GM18499 (cell line): ENCODE measurements at regions not wholly inside any gene's neighbourhood (a gene's known extent, or its start where the extent isn't known, plus 50 kb on each side); places are given as distances from the start of the nearest gene placed in this dataset.

Experiments
- ATAC-seq: cut with Tn5 transposase; IDR thresholded peaks from one replicate; pipeline ENCODE4 v1.9.1; 2021; ENCODE audit warnings: moderate number of reproducible peaks; ENCODE audit not compliant: insufficient read depth, unreplicated experiment

- ATAC-seq: no peak
These were observed 539.5 kb upstream of the LUZP2 start for GRCh38 chr11:23957314-23957713.

GRCh38 chr11:23959462-23959861 is 537.4 kb upstream of the LUZP2 start:
- ATAC-seq: no peak

GRCh38 chr11:23961503-23962338 is 535.1 kb upstream of the LUZP2 start:
- no peak for ATAC-seq

- no peak for ATAC-seq
These were observed 523.6 kb upstream of the LUZP2 start for GRCh38 chr11:23973244-23973643.

GRCh38 chr11:23974051-23974450 is 522.8 kb upstream of the LUZP2 start:
- no peak for ATAC-seq

GRCh38 chr11:23974601-23975000 is 522.3 kb upstream of the LUZP2 start:
- no peak for ATAC-seq

GRCh38 chr11:23976426-23976825 is 520.4 kb upstream of the LUZP2 start:
- no peak for ATAC-seq

- no peak for ATAC-seq
These were observed 520.0 kb upstream of the LUZP2 start for GRCh38 chr11:23976841-23977271.

GRCh38 chr11:23988381-23989006 is 508.4 kb upstream of the LUZP2 start:
- ATAC-seq: no peak

GRCh38 chr11:23990346-23991164 is 506.3 kb upstream of the LUZP2 start:
- no peak for ATAC-seq

GRCh38 chr11:23991165-23991539 is 505.7 kb upstream of the LUZP2 start:
- no peak for ATAC-seq

- ATAC-seq: no peak
These were observed 501.0 kb upstream of the LUZP2 start for GRCh38 chr11:23995891-23996290.

- no peak for ATAC-seq
These were observed 499.5 kb upstream of the LUZP2 start for GRCh38 chr11:23997356-23997755.

GRCh38 chr11:24005202-24005876 is 491.5 kb upstream of the LUZP2 start:
- no peak for ATAC-seq

- no peak for ATAC-seq
These were observed 453.0 kb upstream of the LUZP2 start for GRCh38 chr11:24043842-24044241.

- ATAC-seq: no peak
These were observed 450.1 kb upstream of the LUZP2 start for GRCh38 chr11:24046731-24047130.

- ATAC-seq: no peak
These were observed 440.8 kb upstream of the LUZP2 start for GRCh38 chr11:24056051-24056450.

- ATAC-seq: no peak
These were observed 436.7 kb upstream of the LUZP2 start for GRCh38 chr11:24060125-24060524.

- no peak for ATAC-seq
These were observed 432.4 kb upstream of the LUZP2 start for GRCh38 chr11:24064309-24064903.

GRCh38 chr11:24068197-24068596 is 428.7 kb upstream of the LUZP2 start:
- ATAC-seq: no peak
